ENCODE measurements at regions not wholly inside any gene's neighbourhood (a gene's known extent, or its start where the extent isn't known, plus 50 kb on each side); places are given as distances from the start of the nearest gene placed in this dataset.

GRCh38 chr1:55347866-55348265 is 132.7 kb upstream of the USP24 start:
- Histone ChIP-seq H3K36me3 (no peaks in the 10 kb centered on the region), H3K9me3 (no peaks in the 10 kb centered on the region), H3K4me3 (no peak overlapping the region), H3K4me1 (peaks cover 0 to 5% (median 0%) of the 10 kb centered on the region in 4 donors), H3K27ac (no peak overlapping the region), H3K27me3 (no peaks in the 10 kb centered on the region)
- ATAC-seq (no peak), DNase-seq (no peak)
- no peak for TF ChIP-seq POLR2A (IDR thresholded peaks at IDR 0.05)
- no peak for TF ChIP-seq CTCF (IDR thresholded peaks at IDR 0.05)
- intact Hi-C loops (cut with DNase I): no loop called here
- WGBS (ENCODE audit: insufficient coverage, low coverage, low lambda C conversion rate, missing lambda C conversion rate): 48% methylated on average over 2 of the region's 2 CpGs

GRCh38 chr1:55347041-55347440 is 131.9 kb upstream of the USP24 start:
- TF ChIP-seq CTCF (IDR thresholded peaks at IDR 0.05): no peak
- TF ChIP-seq POLR2A (IDR thresholded peaks at IDR 0.05): no peak
- ATAC-seq (no peak), DNase-seq (no peak)
- Histone ChIP-seq H3K36me3 (no peaks in the 10 kb centered on the region), H3K27me3 (no peaks in the 10 kb centered on the region), H3K9me3 (no peaks in the 10 kb centered on the region), H3K27ac (no peak overlapping the region), H3K4me3 (no peak overlapping the region), H3K4me1 (peaks cover 0 to 5% (median 0%) of the 10 kb centered on the region in 4 donors)
- 80% methylated on average over 2 of the region's 2 CpGs for WGBS (ENCODE audit: insufficient coverage, low coverage, low lambda C conversion rate, missing lambda C conversion rate)
- intact Hi-C loops (cut with DNase I): no loop called here

GRCh38 chr1:55346586-55346985 is 131.4 kb upstream of the USP24 start:
- intact Hi-C loops (cut with DNase I): no loop called here
- ATAC-seq: no peak
- DNase-seq: no peak
- Histone ChIP-seq H3K4me1 (peaks cover 0 to 5% (median 0%) of the 10 kb centered on the region in 4 donors), H3K27ac (no peak overlapping the region), H3K36me3 (no peaks in the 10 kb centered on the region), H3K4me3 (no peak overlapping the region), H3K27me3 (no peaks in the 10 kb centered on the region), H3K9me3 (no peaks in the 10 kb centered on the region)
- WGBS (ENCODE audit: insufficient coverage, low coverage, low lambda C conversion rate, missing lambda C conversion rate): 85% methylated on average over 1 of the region's 1 CpG
- TF ChIP-seq POLR2A (IDR thresholded peaks at IDR 0.05) (no peak), CTCF (IDR thresholded peaks at IDR 0.05) (no peak)

- H3K27ac ChIP-seq: no peak overlapping the region
- no peaks in the 10 kb centered on the region for H3K9me3 ChIP-seq
- no peak for ATAC-seq
- WGBS (ENCODE audit: insufficient coverage, low coverage, low lambda C conversion rate, missing lambda C conversion rate): 82% methylated on average over 3 of the region's 4 CpGs
- peaks cover 0 to 5% (median 0%) of the 10 kb centered on the region in 4 donors for H3K4me1 ChIP-seq
- intact Hi-C loops (cut with DNase I): no loop called here
- DNase-seq: no peak
- H3K4me3 ChIP-seq: no peak overlapping the region
- TF ChIP-seq POLR2A (IDR thresholded peaks at IDR 0.05) (no peak), CTCF (IDR thresholded peaks at IDR 0.05) (no peak)
- H3K36me3 ChIP-seq: no peaks in the 10 kb centered on the region
- no peaks in the 10 kb centered on the region for H3K27me3 ChIP-seq
Observed at GRCh38 chr1:55339681-55340080, 124.5 kb upstream of the USP24 start.

DNA sequence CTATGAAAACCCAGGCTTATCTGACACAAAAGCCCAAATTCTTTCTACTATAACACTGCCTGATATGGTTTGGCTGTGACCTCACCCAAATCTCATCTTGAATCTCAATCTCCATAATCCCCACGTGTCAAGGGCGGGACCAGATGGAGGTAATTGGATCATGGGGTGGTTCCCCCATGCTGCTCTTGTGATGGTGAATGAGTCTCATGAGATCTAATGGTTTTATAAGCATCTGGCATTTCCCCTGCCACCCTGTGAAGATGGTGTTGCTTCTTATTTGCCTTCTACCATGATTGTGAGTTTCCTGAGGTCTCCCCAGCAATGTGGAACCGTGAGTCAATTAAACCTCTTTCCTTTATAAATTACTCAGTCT is 123.3 kb upstream of the USP24 start:
- no peaks in the 10 kb centered on the region for H3K36me3 ChIP-seq
- no peak overlapping the region for H3K27ac ChIP-seq
- no peak overlapping the region for H3K4me3 ChIP-seq
- intact Hi-C loops (cut with DNase I): no loop called here
- WGBS (ENCODE audit: insufficient coverage, low coverage, low lambda C conversion rate, missing lambda C conversion rate): 49% methylated on average over 2 of the region's 3 CpGs
- H3K27me3 ChIP-seq: no peaks in the 10 kb centered on the region
- H3K9me3 ChIP-seq: no peaks in the 10 kb centered on the region
- ATAC-seq (no peak), DNase-seq (no peak)
- no peaks in the 10 kb centered on the region for H3K4me1 ChIP-seq
- TF ChIP-seq POLR2A (IDR thresholded peaks at IDR 0.05) (no peak), CTCF (IDR thresholded peaks at IDR 0.05) (no peak)
